HEK293 (cell line): ENCODE measurements at regions not wholly inside any gene's neighbourhood (a gene's known extent, or its start where the extent isn't known, plus 50 kb on each side); places are given as distances from the start of the nearest gene placed in this dataset.

Experiments
- CTCF ChIA-PET: fragments of 350-600 bp; formaldehyde crosslinking; extraction: SDS; loops from one replicate; lab custom pipeline; 2021; ENCODE audit warnings: antibody characterized with exemption; lab: Yijun Ruan, JAX
- POLR2A ChIA-PET: fragments of 300-600 bp; formaldehyde crosslinking; extraction: SDS; loops from one replicate; lab custom pipeline; 2020; ENCODE audit warnings: antibody characterized with exemption, inconsistent platforms; lab: Yijun Ruan, JAX
- H3K27ac ChIP-seq: fragments of 200-500 bp; sonication (Bioruptor generic); 2 replicates; pipeline ENCODE4 v1.5.1; 2014; ENCODE audit warnings: low read depth, low read length, control low read depth, inconsistent platforms; ENCODE audit errors: extremely low read depth
- H3K36me3 ChIP-seq, 2 experiments: fragments of 200-500 bp in 1 of 2; sonication (Bioruptor generic) in 1 of 2; 1 replicate in 1 of 2; 2 replicates in 1 of 2; pipeline ENCODE4 v1.5.1; 2014 to 2017; ENCODE audit warnings: inconsistent platforms in 2 of 2, low read length in 2 of 2; ENCODE audit not compliant: control insufficient read depth in 2 of 2, insufficient read depth in 1 of 2
- H3K4me1 ChIP-seq: fragments of 200-500 bp; sonication (Bioruptor generic); 2 replicates; pipeline ENCODE4 v1.5.1; 2014; ENCODE audit warnings: mild to moderate bottlenecking, low read length, inconsistent platforms; ENCODE audit not compliant: control insufficient read depth, insufficient read depth
- H3K4me3 ChIP-seq: 2 replicates; pipeline ENCODE4 v1.5.1; 2011; ENCODE audit warnings: low read depth, mild to moderate bottlenecking, control low read depth, low read length, moderate library complexity
- H3K9me3 ChIP-seq: fragments of 200-500 bp; sonication (Bioruptor generic); 2 replicates; pipeline ENCODE4 v1.5.1; 2014; ENCODE audit warnings: low read depth, low read length, inconsistent platforms; ENCODE audit not compliant: control insufficient read depth, insufficient read depth
- ATF2 ChIP-seq: fragments of 450-650 bp; formaldehyde crosslinking; IDR thresholded peaks from 2 replicates; pipeline ENCODE4 v1.5.1; 2016; ENCODE audit warnings: missing biosample characterization, missing genetic modification characterization, low read depth
- BCL6B ChIP-seq: fragments of 450-650 bp; formaldehyde crosslinking; IDR thresholded peaks from 2 replicates; pipeline ENCODE4 v1.5.1; 2017; ENCODE audit warnings: missing biosample characterization, missing genetic modification characterization
- GFI1B ChIP-seq: fragments of 450-650 bp; formaldehyde crosslinking; IDR thresholded peaks from 2 replicates; pipeline ENCODE4 v1.5.1; 2016; ENCODE audit warnings: missing biosample characterization, missing genetic modification characterization
- GLI2 ChIP-seq: fragments of 450-650 bp; formaldehyde crosslinking; IDR thresholded peaks from 2 replicates; pipeline ENCODE4; 2017; ENCODE audit warnings: missing biosample characterization, missing genetic modification characterization, low read depth, borderline replicate concordance
- GLI4 ChIP-seq: fragments of 450-650 bp; formaldehyde crosslinking; IDR thresholded peaks from 2 replicates; pipeline ENCODE4 v1.5.1; 2016; ENCODE audit warnings: missing biosample characterization, missing genetic modification characterization
- KLF9 ChIP-seq: fragments of 450-650 bp; formaldehyde crosslinking; IDR thresholded peaks from 2 replicates; pipeline ENCODE4 v1.5.1; 2016; ENCODE audit warnings: missing biosample characterization, missing genetic modification characterization, low read depth
- MEIS1 ChIP-seq: sonication (generic); formaldehyde crosslinking; IDR thresholded peaks from 2 replicates; pipeline ENCODE4 v1.8.1; 2022; ENCODE audit warnings: missing genetic modification reagents, mild to moderate bottlenecking, borderline replicate concordance
- MYNN ChIP-seq: fragments of 450-650 bp; formaldehyde crosslinking; IDR thresholded peaks from 2 replicates; pipeline ENCODE4 v1.5.1; 2016; ENCODE audit warnings: missing biosample characterization, missing genetic modification characterization, borderline replicate concordance
- OSR2 ChIP-seq: fragments of 450-650 bp; formaldehyde crosslinking; IDR thresholded peaks from 2 replicates; pipeline ENCODE4 v1.5.1; 2016; ENCODE audit warnings: missing biosample characterization, missing genetic modification characterization
- SP2 ChIP-seq: fragments of 450-650 bp; formaldehyde crosslinking; IDR thresholded peaks from 2 replicates; pipeline ENCODE4 v1.5.1; 2016; ENCODE audit warnings: missing biosample characterization, missing genetic modification characterization
- WT1 ChIP-seq: fragments of 450-650 bp; formaldehyde crosslinking; IDR thresholded peaks from 2 replicates; pipeline ENCODE4 v1.5.1; 2016; ENCODE audit warnings: missing biosample characterization, missing genetic modification characterization
- ZBTB11 ChIP-seq: fragments of 450-650 bp; formaldehyde crosslinking; conservative IDR thresholded peaks from 2 replicates; pipeline ENCODE4 v1.5.1; 2016; ENCODE audit warnings: low read depth, missing biosample characterization, missing genetic modification characterization
- ZBTB21 ChIP-seq: fragments of 450-650 bp; formaldehyde crosslinking; IDR thresholded peaks from 2 replicates; pipeline ENCODE4 v1.5.1; 2017; ENCODE audit warnings: missing biosample characterization, missing genetic modification characterization
- ZNF157 ChIP-seq: fragments of 450-650 bp; formaldehyde crosslinking; IDR thresholded peaks from 2 replicates; pipeline ENCODE4 v1.5.1; 2016; ENCODE audit warnings: missing biosample characterization, missing genetic modification characterization
- ZNF266 ChIP-seq: fragments of 450-650 bp; formaldehyde crosslinking; IDR thresholded peaks from 2 replicates; pipeline ENCODE4 v1.5.1; 2016; ENCODE audit warnings: missing biosample characterization, missing genetic modification characterization, low read depth
- ZNF404 ChIP-seq: fragments of 450-650 bp; formaldehyde crosslinking; IDR thresholded peaks from 2 replicates; pipeline ENCODE4 v1.5.1; 2017; ENCODE audit warnings: missing biosample characterization, missing genetic modification characterization
- ZNF585B ChIP-seq: fragments of 450-650 bp; formaldehyde crosslinking; IDR thresholded peaks from 2 replicates; pipeline ENCODE4 v1.5.1; 2016; ENCODE audit warnings: missing biosample characterization, missing genetic modification characterization
- ZNF701 ChIP-seq: fragments of 450-650 bp; formaldehyde crosslinking; IDR thresholded peaks from 2 replicates; pipeline ENCODE4 v1.5.1; 2016; ENCODE audit warnings: missing biosample characterization, missing genetic modification characterization
- ZNF777 ChIP-seq: fragments of 450-650 bp; formaldehyde crosslinking; IDR thresholded peaks from 2 replicates; pipeline ENCODE4 v1.5.1; 2017; ENCODE audit warnings: missing biosample characterization, missing genetic modification characterization, borderline replicate concordance
- ZSCAN4 ChIP-seq: fragments of 450-650 bp; formaldehyde crosslinking; IDR thresholded peaks from 2 replicates; pipeline ENCODE4 v1.5.1; 2017; ENCODE audit warnings: missing biosample characterization, missing genetic modification characterization

GRCh38 chr18:65146482-65147021 is 604.3 kb upstream of the CDH7 start:
- ChIA-PET CTCF (no interaction called here), POLR2A (no interaction called here)
- Histone ChIP-seq H3K36me3 (no peaks in the 10 kb centered on the region), H3K27ac (no peak overlapping the region), H3K4me3 (no peak overlapping the region), H3K9me3 (no peaks in the 10 kb centered on the region), H3K4me1 (no peaks in the 10 kb centered on the region)
- no peak for TF ChIP-seq BCL6B (tag by site-specific recombination)
- no peak for TF ChIP-seq MEIS1 (CRISPR knock-in tag)
- no peak for TF ChIP-seq ZNF777 (tag by site-specific recombination)
- no peak for TF ChIP-seq ATF2 (tag by site-specific recombination)
- TF ChIP-seq ZNF404: no peak

GRCh38 chr18:65145312-65145711 is 605.5 kb upstream of the CDH7 start:
- Histone ChIP-seq H3K36me3 (no peaks in the 10 kb centered on the region), H3K27ac (no peak overlapping the region), H3K4me3 (no peak overlapping the region), H3K4me1 (no peaks in the 10 kb centered on the region), H3K9me3 (no peaks in the 10 kb centered on the region)
- ChIA-PET CTCF (interaction anchor here (0.6 to 0.7 kb wide), 2 partner anchors 71 to 649 kb away, joined by 3 to 4 read pairs; no protein-coding TSS in a partner anchor), POLR2A (no interaction called here)
- TF ChIP-seq ZBTB21 (tag by site-specific recombination): no peak
- TF ChIP-seq ZSCAN4 (tag by site-specific recombination): no peak
- TF ChIP-seq ZNF701: no peak
- TF ChIP-seq GFI1B (tag by site-specific recombination): no peak

- Histone ChIP-seq H3K36me3 (no peaks in the 10 kb centered on the region), H3K4me1 (no peaks in the 10 kb centered on the region), H3K9me3 (no peaks in the 10 kb centered on the region), H3K27ac (no peak overlapping the region), H3K4me3 (no peak overlapping the region)
- ChIA-PET POLR2A (no interaction called here), CTCF (no interaction called here)
- TF ChIP-seq ZNF585B (no peak), ZBTB11 (no peak), GLI4 (tag by site-specific recombination) (no peak), GLI2 (tag by site-specific recombination) (no peak), SP2 (tag by site-specific recombination) (no peak), ZNF266 (no peak), MEIS1 (CRISPR knock-in tag) (no peak), OSR2 (tag by site-specific recombination) (no peak), ZNF157 (no peak), KLF9 (tag by site-specific recombination) (no peak), WT1 (tag by site-specific recombination) (no peak), MYNN (no peak)
Observed at GRCh38 chr18:65133610-65134009, 617.2 kb upstream of the CDH7 start.
